ENCODE measurements at regions not wholly inside any gene's neighbourhood (a gene's known extent, or its start where the extent isn't known, plus 50 kb on each side); places are given as distances from the start of the nearest gene placed in this dataset.

DNA sequence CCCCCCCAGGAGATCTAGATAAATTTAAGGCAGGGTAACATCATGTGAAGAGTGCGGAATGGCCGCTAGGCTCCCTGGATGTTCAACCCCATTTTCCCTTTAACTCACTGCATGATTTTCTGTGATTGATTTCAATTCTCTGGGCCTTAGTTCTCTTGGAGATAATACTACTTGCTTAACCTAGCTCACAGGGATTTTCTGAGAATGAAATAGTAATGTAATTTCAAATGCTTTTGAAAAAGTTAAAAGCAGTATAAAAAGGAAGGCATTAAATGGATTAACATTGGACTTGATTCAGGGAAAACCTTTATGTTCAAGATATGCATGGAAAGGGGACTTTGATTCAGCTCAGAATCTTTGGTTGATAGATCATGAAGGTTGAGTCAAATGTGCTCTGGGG, 90.9 kb downstream of the KIF4B start:
- TF ChIP-seq, protein P1, sequence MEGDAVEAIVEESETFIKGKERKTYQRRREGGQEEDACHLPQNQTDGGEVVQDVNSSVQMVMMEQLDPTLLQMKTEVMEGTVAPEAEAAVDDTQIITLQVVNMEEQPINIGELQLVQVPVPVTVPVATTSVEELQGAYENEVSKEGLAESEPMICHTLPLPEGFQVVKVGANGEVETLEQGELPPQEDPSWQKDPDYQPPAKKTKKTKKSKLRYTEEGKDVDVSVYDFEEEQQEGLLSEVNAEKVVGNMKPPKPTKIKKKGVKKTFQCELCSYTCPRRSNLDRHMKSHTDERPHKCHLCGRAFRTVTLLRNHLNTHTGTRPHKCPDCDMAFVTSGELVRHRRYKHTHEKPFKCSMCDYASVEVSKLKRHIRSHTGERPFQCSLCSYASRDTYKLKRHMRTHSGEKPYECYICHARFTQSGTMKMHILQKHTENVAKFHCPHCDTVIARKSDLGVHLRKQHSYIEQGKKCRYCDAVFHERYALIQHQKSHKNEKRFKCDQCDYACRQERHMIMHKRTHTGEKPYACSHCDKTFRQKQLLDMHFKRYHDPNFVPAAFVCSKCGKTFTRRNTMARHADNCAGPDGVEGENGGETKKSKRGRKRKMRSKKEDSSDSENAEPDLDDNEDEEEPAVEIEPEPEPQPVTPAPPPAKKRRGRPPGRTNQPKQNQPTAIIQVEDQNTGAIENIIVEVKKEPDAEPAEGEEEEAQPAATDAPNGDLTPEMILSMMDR (IDR thresholded peaks at IDR 0.05 in 4 of 5, conservative IDR thresholded peaks at IDR 0.05 in 1 of 5): no peak
- TF ChIP-seq POLR2A (IDR thresholded peaks at IDR 0.05): no peak
- Histone ChIP-seq H3K27me3 (peaks cover 0 to 2% (median 0%) of the 10 kb centered on the region in 3 donors), H3K4me1 (no peaks in the 10 kb centered on the region), H3K4me3 (no peak overlapping the region), H3K9me3 (no peaks in the 10 kb centered on the region), H3K27ac (no peak overlapping the region), H3K36me3 (no peaks in the 10 kb centered on the region)
- DNase-seq (no peak), ATAC-seq (no peak)
- intact Hi-C loops (cut with DNase I; ENCODE audit: low total_unique reads): no loop called here
- in situ Hi-C loops (cut with MboI; ENCODE audit: low sequenced_read_pairs in 4 of 4): no loop called here

DNA sequence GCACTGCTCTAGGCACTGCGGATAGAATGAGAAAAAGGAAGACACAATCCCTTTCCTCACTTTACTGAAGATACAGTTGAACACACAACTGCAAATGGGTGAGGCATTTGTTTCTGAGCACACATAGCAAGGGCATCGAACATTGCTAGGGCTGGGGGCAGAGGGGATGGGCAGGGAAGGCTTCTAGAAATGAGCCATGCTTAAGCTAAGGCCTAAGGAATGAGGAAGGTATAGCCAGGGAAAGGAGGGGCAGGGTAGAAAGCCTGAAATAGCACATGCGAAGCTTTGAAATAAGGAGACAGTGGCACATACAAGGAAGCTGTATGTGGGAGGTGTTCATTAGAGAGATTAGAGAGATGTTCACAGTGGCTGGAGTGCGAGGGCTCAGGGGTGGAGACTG, 92.7 kb downstream of the KIF4B start:
- TF ChIP-seq, protein P1 (IDR thresholded peaks at IDR 0.05 in 4 of 5, conservative IDR thresholded peaks at IDR 0.05 in 1 of 5): no peak
- TF ChIP-seq POLR2A (IDR thresholded peaks at IDR 0.05): no peak
- in situ Hi-C loops (cut with MboI; ENCODE audit: low sequenced_read_pairs in 4 of 4) (no loop called here), intact Hi-C loops (cut with DNase I; ENCODE audit: low total_unique reads) (no loop called here)
- H3K9me3 ChIP-seq: no peaks in the 10 kb centered on the region
- no peaks in the 10 kb centered on the region for H3K27me3 ChIP-seq
- no peak overlapping the region for H3K4me3 ChIP-seq
- ATAC-seq (no peak), DNase-seq (no peak)
- H3K36me3 ChIP-seq: no peaks in the 10 kb centered on the region
- no peak overlapping the region for H3K27ac ChIP-seq
- no peaks in the 10 kb centered on the region for H3K4me1 ChIP-seq

DNA sequence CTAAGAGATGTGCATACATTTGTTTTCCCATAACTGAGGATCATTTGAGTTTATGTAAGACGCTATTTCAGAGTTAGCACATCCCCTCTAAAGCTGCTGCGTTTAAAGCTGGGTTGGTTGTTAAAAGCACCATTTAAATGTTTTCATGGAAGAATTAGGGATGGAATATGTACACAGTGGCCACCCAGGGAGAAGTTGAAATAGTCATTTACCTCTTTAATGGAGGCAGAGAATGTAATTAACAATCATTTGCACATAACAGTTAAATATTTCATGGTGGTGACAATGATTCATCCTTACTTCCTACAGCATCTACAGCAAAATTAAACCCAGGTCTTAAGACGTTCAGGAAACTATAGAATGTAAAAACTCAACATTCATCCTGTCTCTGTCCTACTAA, 100.3 kb downstream of the KIF4B start:
- Histone ChIP-seq H3K27ac (no peak overlapping the region), H3K36me3 (no peaks in the 10 kb centered on the region), H3K4me1 (no peaks in the 10 kb centered on the region), H3K9me3 (no peaks in the 10 kb centered on the region), H3K4me3 (no peak overlapping the region), H3K27me3 (no peaks in the 10 kb centered on the region)
- no peak for TF ChIP-seq POLR2A (IDR thresholded peaks at IDR 0.05)
- TF ChIP-seq, protein P1 (IDR thresholded peaks at IDR 0.05 in 4 of 5, conservative IDR thresholded peaks at IDR 0.05 in 1 of 5): no peak
- ATAC-seq (no peak), DNase-seq (no peak)
- intact Hi-C loops (cut with DNase I; ENCODE audit: low total_unique reads): no loop called here
- in situ Hi-C loops (cut with MboI; ENCODE audit: low sequenced_read_pairs in 4 of 4): no loop called here

DNA sequence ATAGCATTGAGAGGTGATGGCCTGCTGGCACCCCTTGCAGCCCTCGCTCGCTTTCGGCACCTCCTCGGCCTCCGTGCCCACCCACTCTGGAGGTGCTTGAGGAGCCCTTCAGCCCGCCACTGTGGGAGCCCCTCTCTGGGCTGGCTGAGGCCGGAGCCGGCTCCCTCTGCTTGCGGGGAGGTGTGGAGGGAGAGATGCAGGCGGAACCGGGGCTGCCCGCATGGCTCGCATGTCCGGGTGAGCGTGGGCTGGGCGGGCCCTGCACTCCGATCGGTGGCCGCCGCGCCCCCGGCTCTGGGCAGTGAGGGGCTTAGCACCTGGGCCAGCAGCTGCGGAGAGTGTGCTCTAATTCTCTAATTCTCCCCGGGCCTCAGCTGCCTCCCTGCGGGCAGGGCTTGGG, 101.1 kb downstream of the KIF4B start:
- no peak for DNase-seq
- ATAC-seq: no peak
- H3K36me3 ChIP-seq: no peaks in the 10 kb centered on the region
- no peak overlapping the region for H3K27ac ChIP-seq
- intact Hi-C loops (cut with DNase I; ENCODE audit: low total_unique reads) (no loop called here), in situ Hi-C loops (cut with MboI; ENCODE audit: low sequenced_read_pairs in 4 of 4) (no loop called here)
- no peak overlapping the region for H3K4me3 ChIP-seq
- no peaks in the 10 kb centered on the region for H3K9me3 ChIP-seq
- no peak for TF ChIP-seq POLR2A (IDR thresholded peaks at IDR 0.05)
- TF ChIP-seq, protein P1 (IDR thresholded peaks at IDR 0.05 in 4 of 5, conservative IDR thresholded peaks at IDR 0.05 in 1 of 5): no peak
- no peaks in the 10 kb centered on the region for H3K4me1 ChIP-seq
- no peaks in the 10 kb centered on the region for H3K27me3 ChIP-seq

DNA sequence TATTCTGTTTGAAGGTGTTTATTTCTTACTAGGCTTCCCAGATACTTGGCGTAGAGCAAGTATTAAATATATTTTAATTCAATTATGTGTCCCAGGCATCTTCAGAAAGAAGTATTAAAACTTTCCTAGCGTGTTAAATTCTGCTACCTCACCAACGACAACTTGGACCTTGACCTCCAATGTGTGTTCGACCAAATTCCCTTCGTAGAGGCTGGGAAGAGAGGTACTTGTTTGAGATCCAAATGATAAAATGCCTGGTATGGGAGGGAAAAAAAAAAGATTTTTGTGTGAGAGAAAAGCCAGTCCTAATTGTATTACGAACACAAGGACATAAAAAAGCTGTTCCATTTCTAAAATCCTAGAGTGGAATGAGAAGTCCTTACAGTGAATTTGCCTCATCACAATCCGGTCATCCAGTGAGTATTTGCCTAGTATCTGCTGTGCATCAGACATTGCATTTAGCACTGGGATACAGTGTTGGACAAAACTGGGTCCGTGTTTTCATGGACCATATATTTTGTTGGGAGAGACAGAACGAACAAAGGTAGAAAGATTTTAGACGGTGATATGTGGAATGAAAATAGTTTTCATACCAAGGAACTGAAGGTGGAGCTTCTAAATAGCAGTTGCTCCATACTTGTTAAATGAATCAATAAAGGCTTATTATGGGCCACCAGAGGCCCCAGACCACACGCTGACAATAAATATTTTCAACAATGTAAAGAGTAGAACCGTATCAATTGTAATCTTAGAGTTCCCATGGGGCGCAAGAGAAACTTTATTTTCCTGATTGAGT, 103.1 kb downstream of the KIF4B start:
- H3K36me3 ChIP-seq: no peaks in the 10 kb centered on the region
- H3K4me1 ChIP-seq: no peaks in the 10 kb centered on the region
- in situ Hi-C loops (cut with MboI; ENCODE audit: low sequenced_read_pairs in 4 of 4): no loop called here
- H3K9me3 ChIP-seq: no peaks in the 10 kb centered on the region
- no peak overlapping the region for H3K27ac ChIP-seq
- no peak overlapping the region for H3K4me3 ChIP-seq
- ATAC-seq (no peak), DNase-seq (no peak)
- TF ChIP-seq, protein P1 (IDR thresholded peaks at IDR 0.05 in 4 of 5, conservative IDR thresholded peaks at IDR 0.05 in 1 of 5): no peak
- no peak for TF ChIP-seq POLR2A (IDR thresholded peaks at IDR 0.05)
- intact Hi-C loops (cut with DNase I; ENCODE audit: low total_unique reads): no loop called here
- no peaks in the 10 kb centered on the region for H3K27me3 ChIP-seq

Measured in gastrocnemius medialis (tissue), 4 donors.